Esophagus muscularis mucosa (tissue), 4 donors: ENCODE measurements at regions not wholly inside any gene's neighbourhood (a gene's known extent, or its start where the extent isn't known, plus 50 kb on each side); places are given as distances from the start of the nearest gene placed in this dataset.

Experiments
- CTCF ChIP-seq, 3 experiments: fragments of 200-600 bp in 2 of 3; fragments of 450-650 bp in 1 of 3; sonication (generic) in 2 of 3; IDR thresholded peaks; one replicate each; pipeline ENCODE4 v1.5.1; 2017 to 2019; ENCODE audit warnings: antibody characterized with exemption in 3 of 3, mild to moderate bottlenecking in 2 of 3, moderate library complexity in 1 of 3
- EP300 ChIP-seq: sonication (generic); formaldehyde crosslinking; IDR thresholded peaks from one replicate; pipeline ENCODE4 v1.6.1; 2017; ENCODE audit warnings: antibody characterized with exemption
- POLR2A ChIP-seq: fragments of 450-650 bp; IDR thresholded peaks from one replicate; pipeline ENCODE4 v1.6.1; 2017; ENCODE audit warnings: antibody characterized with exemption, moderate library complexity, mild to moderate bottlenecking, low read depth
- POLR2AphosphoS5 ChIP-seq, 2 donors: sonication (generic); formaldehyde crosslinking; IDR thresholded peaks; one replicate each; pipeline ENCODE4 v1.6.1; 2017; ENCODE audit warnings: antibody characterized with exemption in 2 of 2

- TF ChIP-seq CTCF (IDR thresholded peaks at IDR 0.05), result no peak
- no peak for TF ChIP-seq POLR2A
- TF ChIP-seq POLR2AphosphoS5 (IDR thresholded peaks at IDR 0.05), result no peak
- no peak for TF ChIP-seq EP300
These were observed 285.9 kb upstream of the PPARGC1A start for GRCh38 chr4:24175707-24176106.
